ENCODE measurements at regions not wholly inside any gene's neighbourhood (a gene's known extent, or its start where the extent isn't known, plus 50 kb on each side); places are given as distances from the start of the nearest gene placed in this dataset.

- TF ChIP-seq ZNF274 (IDR thresholded peaks at IDR 0.05; ENCODE audit: low read depth, low read length) (no peak), YY1 (IDR thresholded peaks at IDR 0.05; ENCODE audit: insufficient read depth, insufficient read length) (no peak), SUZ12 (IDR thresholded peaks at IDR 0.05; ENCODE audit: extremely low read depth, insufficient read depth, insufficient read length) (no peak)
These were observed 75.6 kb downstream of the COX18 start for GRCh38 chr4:72993876-72994275.
